ENCODE measurements at regions not wholly inside any gene's neighbourhood (a gene's known extent, or its start where the extent isn't known, plus 50 kb on each side); places are given as distances from the start of the nearest gene placed in this dataset.

DNA sequence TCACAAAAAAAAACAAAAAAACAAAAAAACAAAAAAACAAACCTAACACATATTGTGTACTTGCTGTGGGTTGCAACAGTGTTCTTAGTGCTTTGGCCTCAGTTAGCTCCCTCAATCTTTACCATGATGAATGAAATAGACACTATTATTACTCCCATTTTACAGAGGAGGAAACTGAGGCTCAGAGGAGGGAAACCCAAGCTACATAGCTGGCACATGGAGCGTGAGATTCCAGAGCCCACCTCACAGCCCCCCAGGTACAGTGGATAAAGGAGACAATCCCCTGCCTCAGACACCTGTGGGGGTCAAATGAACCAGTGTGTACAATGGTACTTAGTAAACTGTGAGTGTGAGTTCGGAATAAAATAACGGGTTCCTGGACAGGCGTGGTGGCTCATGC lies 104.9 kb upstream of the SMAD3 start:
- no peak overlapping the region for H2BK20ac ChIP-seq (ENCODE audit: low read length)
- H3K79me2 ChIP-seq (ENCODE audit: control insufficient read depth in 1 of 2, insufficient read depth in 2 of 2, low read length in 2 of 2), result no peaks in the 10 kb centered on the region
- FAIRE-seq (no peak), DNase-seq (ENCODE audit: low read depth in 1 of 2, low spot score in 2 of 2) (no peak)
- H2BK120ac ChIP-seq (replicated peaks; ENCODE audit: low read depth, low read length), result no peak overlapping the region
- no peak overlapping the region for H3K4me3 ChIP-seq (ENCODE audit: extremely low read depth in 1 of 4, insufficient read depth in 2 of 4, low read depth in 3 of 4, low read length in 4 of 4)
- H3K4ac ChIP-seq (replicated peaks; ENCODE audit: insufficient read length, low read depth, low read length), result no peak overlapping the region
- H3K27ac ChIP-seq (ENCODE audit: low read depth, low read length), result no peak overlapping the region
- H2AK5ac ChIP-seq (ENCODE audit: low read depth, low read length), result no peak overlapping the region
- no peak overlapping the region for H3K23ac ChIP-seq (ENCODE audit: insufficient read length)
- H3K79me1 ChIP-seq (ENCODE audit: low read depth, low read length), result no peaks in the 10 kb centered on the region
- H2BK5ac ChIP-seq (ENCODE audit: low read depth, low read length), result no peak overlapping the region
- no peak overlapping the region for H3K18ac ChIP-seq (ENCODE audit: extremely low read depth, low read length)
- H3K9ac ChIP-seq (replicated peaks in 1 of 4; ENCODE audit: extremely low read depth in 1 of 4, low read depth in 3 of 4, low read length in 3 of 4), result no peak overlapping the region
- no peaks in the 10 kb centered on the region for H4K20me1 ChIP-seq (replicated peaks in 1 of 2; ENCODE audit: control insufficient read depth in 1 of 2, insufficient read depth in 2 of 2, low read length in 2 of 2)
- H4K8ac ChIP-seq (ENCODE audit: extremely low read depth, insufficient read depth, low read length), result no peak overlapping the region
- POLR2A ChIA-PET (ENCODE audit: partially characterized antibody), result no interaction called here
- H3K4me1 ChIP-seq (replicated peaks in 1 of 4; ENCODE audit: control insufficient read depth in 3 of 4, insufficient read depth in 4 of 4, low read length in 3 of 4), result peaks cover 0 to 3% (median 0%) of the 10 kb centered on the region in 4 experiments; a peak in 1 of 7 replicates
- no peak overlapping the region for H3K14ac ChIP-seq (ENCODE audit: insufficient read length)
- H2AFZ ChIP-seq (ENCODE audit: low read length), result no peak overlapping the region
- H4K5ac ChIP-seq (ENCODE audit: insufficient read length, low read depth, low read length), result no peak overlapping the region
- no peaks in the 10 kb centered on the region for H3K27me3 ChIP-seq (replicated peaks in 1 of 4; ENCODE audit: control insufficient read depth in 3 of 4, extremely low read depth in 1 of 4, insufficient read depth in 3 of 4, low read length in 3 of 4)
- no peak overlapping the region for H2BK12ac ChIP-seq (ENCODE audit: low read depth, low read length)
- CTCF ChIA-PET (ENCODE audit: partially characterized antibody), result interaction anchor here (1.0 to 2.4 kb wide), 2 partner anchors 12 to 14 kb away, joined by 5 to 11 read pairs; no protein-coding TSS in a partner anchor
- H4K91ac ChIP-seq (replicated peaks; ENCODE audit: insufficient read length, low read length), result no peak overlapping the region
- no peaks in the 10 kb centered on the region for H3K36me3 ChIP-seq (ENCODE audit: control insufficient read depth in 2 of 4, insufficient read depth in 4 of 4, low read length in 3 of 4)
- no peaks in the 10 kb centered on the region for H3K23me2 ChIP-seq (ENCODE audit: low read depth, low read length)
- WGBS, 2 experiments (ENCODE audit: extremely low coverage in 1 of 2, insufficient coverage in 1 of 2, insufficient read length in 1 of 2, insufficient replicate concordance in 2 of 2, low coverage in 1 of 2, low lambda C conversion rate in 2 of 2, missing lambda C conversion rate in 1 of 2), result 95% methylated on average over 4 of the region's 4 CpGs; no CpG with 5 or more reads in 1 of the 2 experiments
- no peaks in the 10 kb centered on the region for H3K9me3 ChIP-seq (ENCODE audit: insufficient read depth in 2 of 2, low read depth in 1 of 2, low read length in 1 of 2)
- no peak overlapping the region for H2BK15ac ChIP-seq (ENCODE audit: low read length)
- H3K4me2 ChIP-seq (ENCODE audit: insufficient read depth in 1 of 2, low read depth in 2 of 2, low read length in 2 of 2), result no peak overlapping the region
- no peak overlapping the region for H3K56ac ChIP-seq (replicated peaks; ENCODE audit: insufficient read length, low read depth, low read length)
- TF ChIP-seq SIX5 (IDR thresholded peaks at IDR 0.05; ENCODE audit: low read depth, low read length), result no peak
- TF ChIP-seq SUZ12 (IDR thresholded peaks at IDR 0.05; ENCODE audit: low read length), result no peak
- TF ChIP-seq E2F6 (IDR thresholded peaks at IDR 0.05), result no peak
- TF ChIP-seq KDM4A (IDR thresholded peaks at IDR 0.05; ENCODE audit: low read depth, low read length, severe bottlenecking), result no peak
- TF ChIP-seq TAF7 (optimal IDR thresholded peaks at IDR 0.05; ENCODE audit: borderline replicate concordance, low read depth, low read length), result no peak
- TF ChIP-seq TBP (IDR thresholded peaks at IDR 0.05; ENCODE audit: low read depth, low read length), result no peak
- no peak for TF ChIP-seq ZNF274 (IDR thresholded peaks at IDR 0.05; ENCODE audit: borderline replicate concordance, extremely low read depth, low read length)
- no peak for TF ChIP-seq TEAD4 (IDR thresholded peaks at IDR 0.05; ENCODE audit: low read depth, low read length)
- no peak for TF ChIP-seq GABPA (IDR thresholded peaks at IDR 0.05; ENCODE audit: borderline replicate concordance, insufficient read depth, low read length)
- TF ChIP-seq POLR2A (IDR thresholded peaks at IDR 0.05; ENCODE audit: control extremely low read depth in 1 of 2, low read depth in 2 of 2, low read length in 2 of 2), result no peak
- no peak for TF ChIP-seq JUND (IDR thresholded peaks at IDR 0.05; ENCODE audit: low read length)
- TF ChIP-seq RFX5 (IDR thresholded peaks at IDR 0.05; ENCODE audit: borderline replicate concordance, low read depth, low read length), result no peak
- no peak for TF ChIP-seq EGR1 (IDR thresholded peaks at IDR 0.05; ENCODE audit: borderline replicate concordance, low read depth, low read length)
- TF ChIP-seq EP300 (IDR thresholded peaks at IDR 0.05; ENCODE audit: borderline replicate concordance in 1 of 2, low read depth in 2 of 2, low read length in 2 of 2), result no peak
